Activated CD4-positive, alpha-beta T cell treated with anti-CD3 and anti-CD28 coated beads, Interleukin-2, amount 50 U/mL, for 1 hour (primary cell): ENCODE measurements at regions not wholly inside any gene's neighbourhood (a gene's known extent, or its start where the extent isn't known, plus 50 kb on each side); places are given as distances from the start of the nearest gene placed in this dataset.
A peak's percentile ranks its signal among the peaks of the same experiment; 100 is the strongest.
"Not testable (repeated sequence)": the region's sequence is repeated elsewhere in the genome, so short reads cannot be mapped to it uniquely, and the experiment has no call there.

Experiments
- DNase-seq: peaks from one replicate; pipeline ENCODE4 v3.0.0-alpha.2; 2020

GRCh38 chr4:112060212-112060611 lies 85.0 kb upstream of the FAM241A start:
- DNase-seq = no peak

- no peak for DNase-seq
Measured at GRCh38 chr4:112061207-112061817, 83.9 kb upstream of the FAM241A start.

GRCh38 chr4:112063260-112063659 lies 82.0 kb upstream of the FAM241A start:
- DNase-seq = no peak

GRCh38 chr4:112069110-112069509 lies 76.1 kb upstream of the FAM241A start:
- no peak for DNase-seq

GRCh38 chr4:112073181-112073580 lies 72.1 kb upstream of the FAM241A start:
- no peak for DNase-seq

GRCh38 chr4:112075129-112075753 lies 70.0 kb upstream of the FAM241A start:
- peak; percentile 4 for DNase-seq

- DNase-seq = no peak
Measured at GRCh38 chr4:112075906-112076305, 69.3 kb upstream of the FAM241A start.

GRCh38 chr4:112076919-112077608 lies 68.2 kb upstream of the FAM241A start:
- no peak for DNase-seq

GRCh38 chr4:112077743-112078142 lies 67.5 kb upstream of the FAM241A start:
- no peak for DNase-seq

- DNase-seq = no peak
Measured at GRCh38 chr4:112082954-112083586, 62.2 kb upstream of the FAM241A start.

- DNase-seq = no peak
Measured at GRCh38 chr4:112083587-112084347, 61.5 kb upstream of the FAM241A start.

GRCh38 chr4:112085156-112086035 lies 59.9 kb upstream of the FAM241A start:
- no peak for DNase-seq

GRCh38 chr4:112086036-112086434 lies 59.2 kb upstream of the FAM241A start:
- DNase-seq = no peak

- not testable (repeated sequence) for DNase-seq
Measured at GRCh38 chr4:112086661-112087060, 58.6 kb upstream of the FAM241A start.

GRCh38 chr4:112092330-112092729 lies 52.9 kb upstream of the FAM241A start:
- not testable (repeated sequence) for DNase-seq

- DNase-seq = no peak
Measured at GRCh38 chr4:112093636-112094202, 51.5 kb upstream of the FAM241A start.

- DNase-seq = no peak
Measured at GRCh38 chr4:112094330-112094729, 50.9 kb upstream of the FAM241A start.
